DOHH2 (cell line): ENCODE measurements at regions not wholly inside any gene's neighbourhood (a gene's known extent, or its start where the extent isn't known, plus 50 kb on each side); places are given as distances from the start of the nearest gene placed in this dataset.

Experiments
- H3F3A ChIP-seq: fragments of 200-600 bp; sonication (generic), shearing (Covaris generic); 2 replicates; pipeline ENCODE4 v1.6.0; 2016; ENCODE audit warnings: antibody characterized with exemption, mild to moderate bottlenecking; ENCODE audit not compliant: control insufficient read depth, insufficient read depth
- H3K27ac ChIP-seq: fragments of 200-600 bp; sonication (generic); 2 replicates; pipeline ENCODE4 v1.5.1; 2014; ENCODE audit warnings: low read depth, mild to moderate bottlenecking, low read length, moderate library complexity
- H3K27me3 ChIP-seq: fragments of 200-600 bp; sonication (generic); 2 replicates; pipeline ENCODE4 v1.6.1; 2014; ENCODE audit warnings: mild to moderate bottlenecking, low read length, mixed read lengths; ENCODE audit not compliant: control insufficient read depth
- H3K36me3 ChIP-seq: fragments of 200-600 bp; sonication (generic); 2 replicates; pipeline ENCODE4 v1.6.1; 2014; ENCODE audit warnings: mild to moderate bottlenecking, low read length, moderate library complexity, mixed read lengths; ENCODE audit not compliant: control insufficient read depth
- H3K4me1 ChIP-seq: fragments of 200-600 bp; sonication (generic); 2 replicates; pipeline ENCODE4 v1.6.1; 2014; ENCODE audit warnings: mild to moderate bottlenecking, low read length, mixed read lengths; ENCODE audit not compliant: control insufficient read depth
- H3K4me2 ChIP-seq: fragments of 200-600 bp; sonication (generic); 2 replicates; pipeline ENCODE4 v1.6.0; 2014; ENCODE audit warnings: mild to moderate bottlenecking, low read length, moderate library complexity
- H3K4me3 ChIP-seq: fragments of 200-600 bp; sonication (generic); 2 replicates; pipeline ENCODE4 v1.5.1; 2014; ENCODE audit warnings: mild to moderate bottlenecking, low read length, mixed read lengths
- H3K79me2 ChIP-seq: fragments of 200-600 bp; sonication (generic); 2 replicates; pipeline ENCODE4 v1.6.1; 2014; ENCODE audit warnings: mild to moderate bottlenecking, low read length, mixed read lengths; ENCODE audit not compliant: control insufficient read depth
- H3K9me2 ChIP-seq: fragments of 200-600 bp; sonication (generic); replicated peaks from 2 replicates; pipeline ENCODE4 v1.6.1; 2014; ENCODE audit warnings: mild to moderate bottlenecking, low read length, mixed read lengths; ENCODE audit not compliant: control insufficient read depth
- H3K9me3 ChIP-seq: fragments of 200-600 bp; sonication (generic); 2 replicates; pipeline ENCODE4 v1.6.1; 2014; ENCODE audit warnings: antibody characterized with exemption, low read length, mixed read lengths; ENCODE audit not compliant: control insufficient read depth, insufficient read depth
- H4K20me1 ChIP-seq: fragments of 200-600 bp; sonication (generic); 2 replicates; pipeline ENCODE4 v1.6.0; 2014; ENCODE audit warnings: low read depth, mild to moderate bottlenecking, antibody characterized with exemption, low read length, moderate library complexity; ENCODE audit not compliant: control insufficient read depth, insufficient read depth
- EZH2phosphoT487 ChIP-seq: fragments of 200-600 bp; sonication (generic); IDR thresholded peaks from 2 replicates; pipeline ENCODE4 v1.6.1; 2017; ENCODE audit warnings: borderline replicate concordance, mild to moderate bottlenecking, antibody characterized with exemption, low read length, moderate library complexity, mixed read lengths
- TF ChIP-seq, protein P1 (sequence below): fragments of 200-600 bp; sonication (generic); IDR thresholded peaks from one replicate; pipeline ENCODE4 v1.5.1; 2014; ENCODE audit warnings: antibody characterized with exemption, mild to moderate bottlenecking, low read depth, low read length; ENCODE audit not compliant: poor library complexity, severe bottlenecking

DNA sequence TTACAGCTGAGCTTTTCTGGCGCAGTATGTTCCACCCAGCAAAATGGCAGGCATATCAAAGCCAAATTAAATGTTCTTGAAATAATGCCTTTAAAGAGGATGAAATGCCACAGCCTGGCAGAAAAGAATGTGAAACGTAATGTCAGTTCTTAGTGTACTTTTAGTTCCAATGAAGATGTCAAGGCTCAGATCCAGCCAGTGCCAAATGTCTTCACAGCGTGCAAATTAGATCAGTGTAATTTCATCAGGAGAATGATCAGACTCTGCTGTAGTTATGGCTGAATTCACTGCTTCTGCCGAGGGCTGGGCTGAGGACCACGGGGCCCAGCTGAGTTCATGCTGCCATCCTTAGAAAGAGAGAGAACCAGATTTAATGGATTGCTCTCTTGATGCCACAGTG lies 78.7 kb upstream of the ITGA4 start:
- Histone ChIP-seq H3K4me3 (no peak overlapping the region), H3K9me3 (no peaks in the 10 kb centered on the region), H3K36me3 (no peaks in the 10 kb centered on the region), H3K27ac (no peak overlapping the region), H3K4me1 (peaks cover 21% of the 10 kb centered on the region), H3K4me2 (no peak overlapping the region), H3K79me2 (no peaks in the 10 kb centered on the region), H3F3A (peaks cover 2% of the 10 kb centered on the region; the same call in 1 of the 2 replicates), H4K20me1 (no peaks in the 10 kb centered on the region), H3K27me3 (no peaks in the 10 kb centered on the region), H3K9me2 (no peaks in the 10 kb centered on the region)
- TF ChIP-seq, protein P1, sequence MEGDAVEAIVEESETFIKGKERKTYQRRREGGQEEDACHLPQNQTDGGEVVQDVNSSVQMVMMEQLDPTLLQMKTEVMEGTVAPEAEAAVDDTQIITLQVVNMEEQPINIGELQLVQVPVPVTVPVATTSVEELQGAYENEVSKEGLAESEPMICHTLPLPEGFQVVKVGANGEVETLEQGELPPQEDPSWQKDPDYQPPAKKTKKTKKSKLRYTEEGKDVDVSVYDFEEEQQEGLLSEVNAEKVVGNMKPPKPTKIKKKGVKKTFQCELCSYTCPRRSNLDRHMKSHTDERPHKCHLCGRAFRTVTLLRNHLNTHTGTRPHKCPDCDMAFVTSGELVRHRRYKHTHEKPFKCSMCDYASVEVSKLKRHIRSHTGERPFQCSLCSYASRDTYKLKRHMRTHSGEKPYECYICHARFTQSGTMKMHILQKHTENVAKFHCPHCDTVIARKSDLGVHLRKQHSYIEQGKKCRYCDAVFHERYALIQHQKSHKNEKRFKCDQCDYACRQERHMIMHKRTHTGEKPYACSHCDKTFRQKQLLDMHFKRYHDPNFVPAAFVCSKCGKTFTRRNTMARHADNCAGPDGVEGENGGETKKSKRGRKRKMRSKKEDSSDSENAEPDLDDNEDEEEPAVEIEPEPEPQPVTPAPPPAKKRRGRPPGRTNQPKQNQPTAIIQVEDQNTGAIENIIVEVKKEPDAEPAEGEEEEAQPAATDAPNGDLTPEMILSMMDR = no peak
- TF ChIP-seq EZH2phosphoT487 = no peak

DNA sequence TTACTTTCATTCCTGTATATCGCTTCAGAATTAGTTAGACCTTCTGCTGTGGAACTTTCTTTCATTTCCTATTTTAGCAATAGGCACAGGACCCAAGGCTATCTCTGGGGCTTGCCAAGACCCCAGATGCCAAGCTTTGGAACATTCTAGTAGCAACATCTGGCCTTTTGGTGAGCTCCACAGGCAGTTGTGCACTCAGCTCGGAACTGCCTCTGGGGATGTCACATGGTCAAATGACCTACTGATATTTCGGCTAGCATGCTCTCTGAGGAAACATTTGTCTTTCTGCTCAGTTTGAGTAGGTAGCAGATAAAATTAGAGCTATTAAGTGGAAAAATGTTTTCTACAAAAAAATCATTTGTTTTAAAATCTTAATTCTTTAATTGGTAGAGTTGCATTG lies 76.6 kb upstream of the ITGA4 start:
- H3K36me3 ChIP-seq = no peaks in the 10 kb centered on the region
- H3K79me2 ChIP-seq = no peaks in the 10 kb centered on the region
- H4K20me1 ChIP-seq = no peaks in the 10 kb centered on the region
- H3K4me1 ChIP-seq = peaks cover 13% of the 10 kb centered on the region
- TF ChIP-seq EZH2phosphoT487 = no peak
- TF ChIP-seq, protein P1 = no peak
- no peaks in the 10 kb centered on the region for H3K27me3 ChIP-seq
- H3K9me3 ChIP-seq = no peaks in the 10 kb centered on the region
- H3F3A ChIP-seq = peaks cover 2% of the 10 kb centered on the region; the same call in 1 of the 2 replicates
- no peak overlapping the region for H3K4me3 ChIP-seq
- H3K4me2 ChIP-seq = no peak overlapping the region
- no peaks in the 10 kb centered on the region for H3K9me2 ChIP-seq
- H3K27ac ChIP-seq = no peak overlapping the region

DNA sequence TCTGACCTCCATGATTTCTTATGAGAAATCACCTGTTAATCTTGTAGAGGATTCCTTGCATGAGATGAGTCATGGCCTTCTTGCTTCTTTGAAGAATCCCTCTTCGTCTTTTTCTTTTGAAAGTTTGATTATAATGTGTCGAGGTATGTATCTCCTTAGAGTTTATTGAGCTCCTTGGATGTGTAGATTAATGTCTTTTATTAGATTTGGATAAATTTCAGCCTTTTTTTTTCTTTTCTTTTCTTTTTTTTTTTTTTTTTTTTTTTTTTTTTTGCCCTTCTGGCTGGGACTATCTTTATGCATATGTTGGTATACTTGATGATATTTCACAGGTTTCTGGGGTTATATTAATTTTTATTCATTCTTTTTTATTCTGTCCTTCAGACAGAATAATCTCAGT lies 72.3 kb upstream of the ITGA4 start:
- TF ChIP-seq EZH2phosphoT487 = no peak
- TF ChIP-seq, protein P1 = no peak
- H4K20me1 ChIP-seq = no peaks in the 10 kb centered on the region
- no peak overlapping the region for H3K4me3 ChIP-seq
- H3K4me1 ChIP-seq = no peaks in the 10 kb centered on the region
- no peak overlapping the region for H3K27ac ChIP-seq
- H3K36me3 ChIP-seq = no peaks in the 10 kb centered on the region
- no peaks in the 10 kb centered on the region for H3K9me2 ChIP-seq
- no peaks in the 10 kb centered on the region; the same call in 1 of the 2 replicates for H3F3A ChIP-seq
- H3K79me2 ChIP-seq = no peaks in the 10 kb centered on the region
- no peak overlapping the region for H3K4me2 ChIP-seq
- no peaks in the 10 kb centered on the region for H3K27me3 ChIP-seq
- H3K9me3 ChIP-seq = no peaks in the 10 kb centered on the region
